H9 (cell line): ENCODE measurements at regions not wholly inside any gene's neighbourhood (a gene's known extent, or its start where the extent isn't known, plus 50 kb on each side); places are given as distances from the start of the nearest gene placed in this dataset.

Experiments used
- DNase-seq: peaks from one replicate; pipeline ENCODE4 v3.0.0-alpha.2; 2017
- H2AFZ ChIP-seq: one replicate; pipeline ENCODE4 v1.6.1; 2013; ENCODE audit warnings: mild to moderate bottlenecking, low read length, control low read depth, moderate library complexity
- H2AK5ac ChIP-seq: 2 replicates; pipeline ENCODE4 v1.6.1; 2013; ENCODE audit warnings: low read length, control low read depth, mixed read lengths; ENCODE audit not compliant: insufficient read length
- H2BK120ac ChIP-seq: one replicate; pipeline ENCODE4 v1.6.1; 2013; ENCODE audit warnings: low read depth, mild to moderate bottlenecking, low read length, control low read depth, inconsistent platforms; ENCODE audit not compliant: poor library complexity, severe bottlenecking
- H2BK12ac ChIP-seq: 2 replicates; pipeline ENCODE4 v1.6.1; 2013; ENCODE audit warnings: low read length, control low read depth, mixed read lengths, low read depth; ENCODE audit not compliant: insufficient read length
- H2BK15ac ChIP-seq: 2 replicates; pipeline ENCODE4 v1.6.1; 2013; ENCODE audit warnings: low read depth, low read length, control low read depth
- H2BK20ac ChIP-seq: one replicate; pipeline ENCODE4 v1.6.1; 2013; ENCODE audit warnings: low read depth, mild to moderate bottlenecking, low read length, control low read depth, inconsistent platforms; ENCODE audit not compliant: poor library complexity, severe bottlenecking
- H2BK5ac ChIP-seq: 2 replicates; pipeline ENCODE4 v1.6.1; 2013; ENCODE audit warnings: low read length, control low read depth, mixed read lengths; ENCODE audit not compliant: insufficient read length
- H3K14ac ChIP-seq: 2 replicates; pipeline ENCODE4 v1.6.1; 2013; ENCODE audit warnings: low read length, control low read depth; ENCODE audit not compliant: insufficient read depth
- H3K18ac ChIP-seq: 2 replicates; pipeline ENCODE4 v1.6.1; 2013; ENCODE audit warnings: low read depth, mild to moderate bottlenecking, mixed read lengths, low read length, control low read depth; ENCODE audit not compliant: insufficient read length
- H3K23ac ChIP-seq: 2 replicates; pipeline ENCODE4 v1.6.1; 2013; ENCODE audit warnings: low read length, control low read depth, mixed read lengths, low read depth; ENCODE audit not compliant: insufficient read length
- H3K23me2 ChIP-seq: 2 replicates; pipeline ENCODE4 v1.6.1; 2013; ENCODE audit warnings: low read depth, mild to moderate bottlenecking, mixed read lengths, low read length, control low read depth; ENCODE audit not compliant: insufficient read length, poor library complexity, severe bottlenecking
- H3K27ac ChIP-seq: 2 replicates; pipeline ENCODE4 v1.5.1; 2013; ENCODE audit warnings: low read length, control low read depth, mixed read lengths, low read depth; ENCODE audit not compliant: insufficient read length
- H3K27me3 ChIP-seq: 2 replicates; pipeline ENCODE4 v1.6.1; 2013; ENCODE audit warnings: low read length, control low read depth, inconsistent platforms; ENCODE audit not compliant: insufficient read depth
- H3K4ac ChIP-seq: 2 replicates; pipeline ENCODE4 v1.6.1; 2013; ENCODE audit warnings: low read depth, mild to moderate bottlenecking, control low read depth, inconsistent platforms, low read length, moderate library complexity
- H3K4me1 ChIP-seq: 2 replicates; pipeline ENCODE4 v1.6.1; 2013; ENCODE audit warnings: low read length, control low read depth, inconsistent platforms; ENCODE audit not compliant: insufficient read depth
- H3K4me2 ChIP-seq: 2 replicates; pipeline ENCODE4 v1.6.1; 2013; ENCODE audit warnings: low read length, control low read depth, mixed read lengths; ENCODE audit not compliant: insufficient read length, insufficient read depth
- H3K56ac ChIP-seq: 2 replicates; pipeline ENCODE4 v1.6.1; 2013; ENCODE audit warnings: low read depth, mild to moderate bottlenecking, mixed read lengths, low read length, control low read depth; ENCODE audit not compliant: insufficient read length
- H3K79me1 ChIP-seq: 2 replicates; pipeline ENCODE4 v1.6.1; 2013; ENCODE audit warnings: low read depth, mild to moderate bottlenecking, moderate library complexity, low read length, control low read depth, inconsistent platforms; ENCODE audit not compliant: insufficient read depth, poor library complexity, severe bottlenecking
- H3K79me2 ChIP-seq: 2 replicates; pipeline ENCODE4 v1.6.1; 2013; ENCODE audit warnings: low read length, control low read depth, inconsistent platforms; ENCODE audit not compliant: insufficient read depth
- H3K9ac ChIP-seq: 2 replicates; pipeline ENCODE4 v1.6.1; 2013; ENCODE audit warnings: low read length, control low read depth, mixed read lengths; ENCODE audit not compliant: insufficient read length; ENCODE audit errors: extremely low read depth
- H3K9me3 ChIP-seq: one replicate; pipeline ENCODE4 v1.6.1; 2013; ENCODE audit warnings: low read depth, low read length, inconsistent platforms; ENCODE audit not compliant: control insufficient read depth
- H3T11ph ChIP-seq: one replicate; pipeline ENCODE4 v1.6.1; 2013; ENCODE audit warnings: mild to moderate bottlenecking, low read length, control low read depth, inconsistent platforms
- H4K20me1 ChIP-seq: one replicate; pipeline ENCODE4 v1.6.1; 2013; ENCODE audit not compliant: control insufficient read depth, insufficient read length, insufficient read depth
- H4K5ac ChIP-seq: 2 replicates; pipeline ENCODE4 v1.6.1; 2013; ENCODE audit warnings: low read depth, mild to moderate bottlenecking, mixed read lengths, low read length, control low read depth; ENCODE audit not compliant: insufficient read length
- H4K8ac ChIP-seq: replicated peaks from 2 replicates; pipeline ENCODE4 v1.6.1; 2013; ENCODE audit warnings: low read length, control low read depth, mixed read lengths, low read depth; ENCODE audit not compliant: insufficient read length
- H4K91ac ChIP-seq: 2 replicates; pipeline ENCODE4 v1.6.1; 2013; ENCODE audit warnings: low read depth, mild to moderate bottlenecking, moderate library complexity, mixed read lengths, low read length, control low read depth; ENCODE audit not compliant: insufficient read length
- H3K27ac Mint-ChIP-seq, 3 experiments: 2 replicates in 2 of 3; 3 replicates in 1 of 3; pipeline ENCODE4 v1.8.0; 2020 to 2021; ENCODE audit warnings: mixed read lengths in 3 of 3, mild to moderate bottlenecking in 1 of 3, moderate library complexity in 1 of 3
- H3K27me3 Mint-ChIP-seq: 2 replicates; pipeline ENCODE4 v1.8.0; 2021; ENCODE audit warnings: low read depth, mild to moderate bottlenecking, moderate library complexity, mixed read lengths
- H3K36me3 Mint-ChIP-seq, 3 experiments: 2 replicates in 2 of 3; 3 replicates in 1 of 3; pipeline ENCODE4 v1.8.0; 2020 to 2021; ENCODE audit warnings: low read depth in 3 of 3, mixed read lengths in 3 of 3; ENCODE audit not compliant: insufficient read depth in 1 of 3
- H3K4me1 Mint-ChIP-seq, 2 experiments: 2 replicates each; pipeline ENCODE4 v1.8.0; 2020; ENCODE audit warnings: mixed read lengths in 2 of 2
- H3K4me3 Mint-ChIP-seq, 2 experiments: 2 replicates in 1 of 2; 3 replicates in 1 of 2; pipeline ENCODE4 v1.8.0; 2020 to 2021; ENCODE audit warnings: mild to moderate bottlenecking in 2 of 2, mixed read lengths in 2 of 2, moderate library complexity in 1 of 2
- H3K9me3 Mint-ChIP-seq, 2 experiments: 2 replicates in 1 of 2; 3 replicates in 1 of 2; pipeline ENCODE4 v1.8.0; 2020; ENCODE audit warnings: mild to moderate bottlenecking in 2 of 2, mixed read lengths in 2 of 2, moderate library complexity in 1 of 2
- CTCF ChIP-seq: fragments of 200-600 bp; sonication (generic); conservative IDR thresholded peaks from 3 replicates; pipeline ENCODE4 v1.8.0; 2021; ENCODE audit warnings: antibody characterized with exemption, mild to moderate bottlenecking
- WGBS: extraction: QIAGEN DNeasy Blood & Tissue Kit; methylation state at CpG from one replicate; pipeline ENCODE4 v1.1.7; 2013; ENCODE audit warnings: missing lambda C conversion rate, low lambda C conversion rate, mixed read lengths; ENCODE audit not compliant: insufficient read length; ENCODE audit errors: extremely low coverage; 5-methylcytosine and 5-hydroxymethylcytosine counted together

- Histone ChIP-seq H2BK5ac (no peak overlapping the region), H2BK120ac (no peak overlapping the region), H4K5ac (no peak overlapping the region), H4K91ac (no peak overlapping the region), H3K4me1 (no peaks in the 10 kb centered on the region), H2AFZ (no peak overlapping the region), H2AK5ac (no peak overlapping the region), H2BK20ac (no peak overlapping the region), H3T11ph (no peak overlapping the region), H3K23me2 (no peaks in the 10 kb centered on the region), H3K18ac (no peak overlapping the region), H3K27me3 (no peaks in the 10 kb centered on the region), H3K4ac (no peak overlapping the region), H3K9ac (no peak overlapping the region), H4K8ac (no peak overlapping the region), H2BK12ac (no peak overlapping the region), H3K27ac (no peak overlapping the region), H3K56ac (no peak overlapping the region), H3K4me2 (no peak overlapping the region), H3K79me2 (no peaks in the 10 kb centered on the region), H2BK15ac (no peak overlapping the region), H4K20me1 (no peaks in the 10 kb centered on the region), H3K9me3 (no peaks in the 10 kb centered on the region), H3K23ac (no peak overlapping the region), H3K14ac (no peak overlapping the region), H3K79me1 (no peaks in the 10 kb centered on the region)
- Mint-ChIP-seq H3K9me3 (peaks cover 3 to 7% of the 10 kb centered on the region in 2 experiments; a peak in 4 of 5 replicates), H3K36me3 (peaks cover 0 to 3% (median 0%) of the 10 kb centered on the region in 3 experiments; a peak in 3 of 7 replicates), H3K27ac (no peak overlapping the region; a peak in 1 of 7 replicates), H3K27me3 (peaks cover 2% of the 10 kb centered on the region; the same call in 1 of the 2 replicates), H3K4me1 (peaks cover 15 to 16% of the 10 kb centered on the region in 2 experiments), H3K4me3 (no peak overlapping the region)
- DNase-seq: no peak
- no CpG with 5 or more reads among the region's 7 CpGs for WGBS
- TF ChIP-seq CTCF: no peak
These were observed 71.1 kb upstream of the SDK1 start for GRCh38 chr7:3229904-3230470.
